SK-MEL-5 (cell line): ENCODE measurements at regions not wholly inside any gene's neighbourhood (a gene's known extent, or its start where the extent isn't known, plus 50 kb on each side); places are given as distances from the start of the nearest gene placed in this dataset.
"Not testable (repeated sequence)": the region's sequence is repeated elsewhere in the genome, so short reads cannot be mapped to it uniquely, and the experiment has no call there.

ENCODE experiments used
- DNase-seq: peaks from one replicate; pipeline ENCODE4 v3.0.0-alpha.2; 2016; ENCODE audit warnings: low read depth, low spot score
- in situ Hi-C: cut with HindIII; loops from 2 replicates; pipeline ENCODE4 v1.10.0; 2016; ENCODE audit warnings: low sequenced_read_pairs, high pct_unique_total_duplicates, low pct_unique_long_range_greater_than_20kb

- in situ Hi-C loops, result no loop called here
- no peak for DNase-seq
These were observed 778.1 kb upstream of the SOX11 start for GRCh38 chr2:4914036-4914435.

GRCh38 chr2:4914551-4914950 is 777.6 kb upstream of the SOX11 start:
- in situ Hi-C loops, result no loop called here
- DNase-seq, result no peak

- DNase-seq, result no peak
- in situ Hi-C loops, result no loop called here
These were observed 776.8 kb upstream of the SOX11 start for GRCh38 chr2:4915357-4915756.

- no peak for DNase-seq
- in situ Hi-C loops, result no loop called here
These were observed 776.1 kb upstream of the SOX11 start for GRCh38 chr2:4916094-4916493.

GRCh38 chr2:4930704-4931103 is 761.5 kb upstream of the SOX11 start:
- in situ Hi-C loops, result no loop called here
- no peak for DNase-seq

- no peak for DNase-seq
- in situ Hi-C loops, result no loop called here
These were observed 760.3 kb upstream of the SOX11 start for GRCh38 chr2:4931721-4932365.

GRCh38 chr2:4935291-4935690 is 756.9 kb upstream of the SOX11 start:
- DNase-seq, in situ Hi-C loops: not testable (repeated sequence)

- DNase-seq, result no peak
These were observed 754.6 kb upstream of the SOX11 start for GRCh38 chr2:4937550-4937949.

GRCh38 chr2:4938206-4938605 is 754.0 kb upstream of the SOX11 start:
- in situ Hi-C loops, result no loop called here
- no peak for DNase-seq

More at GRCh38 chr2:4937550-4937949, 754.6 kb upstream of the SOX11 start:
- in situ Hi-C loops, result no loop called here

- in situ Hi-C loops, result no loop called here
- DNase-seq, result no peak
These were observed 749.7 kb upstream of the SOX11 start for GRCh38 chr2:4942441-4942840.

GRCh38 chr2:4947911-4948310 is 744.3 kb upstream of the SOX11 start:
- DNase-seq, result no peak
- in situ Hi-C loops, result no loop called here

- in situ Hi-C loops, result no loop called here
These were observed 740.8 kb upstream of the SOX11 start for GRCh38 chr2:4951368-4951767.

GRCh38 chr2:4959219-4959618 is 733.0 kb upstream of the SOX11 start:
- in situ Hi-C loops, result no loop called here
- DNase-seq, result no peak

More at GRCh38 chr2:4951368-4951767, 740.8 kb upstream of the SOX11 start:
- DNase-seq, result no peak

- DNase-seq, result no peak
- in situ Hi-C loops, result no loop called here
These were observed 729.8 kb upstream of the SOX11 start for GRCh38 chr2:4962419-4962818.

- no peak for DNase-seq
- in situ Hi-C loops, result no loop called here
These were observed 729.1 kb upstream of the SOX11 start for GRCh38 chr2:4963106-4963505.

- DNase-seq, result no peak
- in situ Hi-C loops, result no loop called here
These were observed 728.1 kb upstream of the SOX11 start for GRCh38 chr2:4964001-4964540.

GRCh38 chr2:4964579-4964978 is 727.6 kb upstream of the SOX11 start:
- no peak for DNase-seq
- in situ Hi-C loops, result no loop called here

- DNase-seq, result no peak
- in situ Hi-C loops, result no loop called here
These were observed 726.4 kb upstream of the SOX11 start for GRCh38 chr2:4965556-4966320.

- in situ Hi-C loops, result no loop called here
- DNase-seq, result no peak
These were observed 725.0 kb upstream of the SOX11 start for GRCh38 chr2:4967206-4967605.
